Right ventricle myocardium inferior (tissue), 1 donor: ENCODE measurements at regions not wholly inside any gene's neighbourhood (a gene's known extent, or its start where the extent isn't known, plus 50 kb on each side); places are given as distances from the start of the nearest gene placed in this dataset.

Source experiments
- ATAC-seq: fragments of 200-7000 bp; cut with Tn5 transposase; one replicate; pipeline ENCODE4 v1.9.1; 2020; ENCODE audit warnings: mild to moderate bottlenecking, moderate library complexity
- DNase-seq: peaks from one replicate; pipeline ENCODE4 v3.0.0; 2021; ENCODE audit errors: missing footprints
- intact Hi-C: fragments of 100-400 bp; cut with DNase I; formaldehyde crosslinking; loops from one replicate; pipeline ENCODE4 v1.11.0; 2022
- donor health status: DM: no; HTN: yes; CAD: no; lungs with severe emphysema.

DNA sequence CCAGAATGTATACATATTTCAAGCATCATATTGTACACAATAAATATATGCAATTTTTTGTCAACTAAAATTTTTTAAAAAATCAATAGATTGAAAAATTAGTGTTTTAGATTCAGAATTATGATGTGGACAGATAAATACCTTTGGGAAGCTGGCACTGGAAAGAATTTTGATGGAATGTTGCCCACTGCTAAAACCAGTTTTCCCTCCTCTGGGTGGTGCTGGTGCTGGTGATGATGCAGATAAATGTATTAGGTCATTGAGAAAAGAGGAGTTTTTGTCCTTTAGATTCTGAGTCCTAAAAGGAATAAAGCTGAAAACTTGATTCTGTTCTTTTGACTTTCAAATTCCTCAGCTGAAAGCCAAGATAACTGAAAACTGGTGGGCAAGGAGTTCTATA lies 56.0 kb upstream of the SUCLG2 start:
- no peak for ATAC-seq

DNA sequence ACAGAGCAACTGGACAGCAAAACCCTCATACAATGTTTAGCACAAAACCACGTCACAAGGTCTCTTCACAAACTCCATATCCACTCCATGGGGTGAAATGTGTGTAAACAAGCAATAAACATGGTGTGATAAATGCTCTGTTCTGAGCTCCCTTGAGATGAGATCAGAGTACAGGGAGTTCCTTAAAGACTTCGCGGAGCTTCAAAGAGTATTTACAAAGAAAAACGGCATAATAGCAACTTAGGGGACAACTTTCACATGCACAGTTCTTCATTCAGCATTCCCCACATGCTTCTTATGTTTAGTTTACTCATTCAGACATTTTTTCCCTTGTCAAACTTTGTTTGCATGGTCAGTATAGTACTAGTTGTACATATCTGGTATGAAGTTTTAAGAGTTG lies 52.5 kb upstream of the SUCLG2 start:
- ATAC-seq, result no peak
- no peak for DNase-seq
- intact Hi-C loops, result no loop called here

More for the DNA sequence above, 56.0 kb upstream of the SUCLG2 start:
- no peak for DNase-seq
- intact Hi-C loops, result no loop called here

DNA sequence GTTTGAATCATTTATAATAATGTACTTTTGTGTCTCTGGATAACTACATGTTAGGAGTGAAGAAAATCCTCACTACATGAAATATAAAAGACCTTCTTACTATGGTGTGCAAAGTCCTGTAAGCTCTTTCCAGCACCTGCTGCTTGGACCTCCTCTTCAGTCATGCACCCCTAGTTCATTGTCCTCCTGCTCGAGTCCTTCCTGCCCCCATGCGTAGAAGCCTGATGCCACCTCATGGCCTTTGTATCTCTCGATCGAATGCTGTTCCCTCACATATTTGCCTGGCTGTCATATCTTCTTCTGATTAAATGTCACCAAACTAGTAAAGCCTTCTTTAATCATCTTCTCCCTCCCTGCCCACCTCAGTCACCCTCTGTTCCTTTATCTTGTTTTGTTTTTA lies 49.9 kb upstream of the SUCLG2 start:
- no peak for DNase-seq
- no peak for ATAC-seq
- intact Hi-C loops, result no loop called here
